HEK293T (cell line): ENCODE measurements at regions not wholly inside any gene's neighbourhood (a gene's known extent, or its start where the extent isn't known, plus 50 kb on each side); places are given as distances from the start of the nearest gene placed in this dataset.

Experiments
- BHLHE40 ChIP-seq: fragments of 450-650 bp; IDR thresholded peaks from 2 replicates; pipeline ENCODE4 v1.6.1; 2016; ENCODE audit warnings: mild to moderate bottlenecking, moderate library complexity, borderline replicate concordance
- CTBP1 ChIP-seq: fragments of 450-650 bp; IDR thresholded peaks from 2 replicates; pipeline ENCODE4 v1.6.1; 2016; ENCODE audit warnings: borderline replicate concordance
- FOXA1 ChIP-seq: fragments of 450-650 bp; IDR thresholded peaks from 2 replicates; pipeline ENCODE4 v1.6.1; 2016; ENCODE audit warnings: mild to moderate bottlenecking
- FOXM1 ChIP-seq: fragments of 450-650 bp; IDR thresholded peaks from 2 replicates; pipeline ENCODE4 v1.6.1; 2017; ENCODE audit warnings: mild to moderate bottlenecking, borderline replicate concordance
- NFRKB ChIP-seq: fragments of 450-650 bp; IDR thresholded peaks from 2 replicates; pipeline ENCODE4 v1.6.1; 2016; ENCODE audit warnings: mild to moderate bottlenecking, moderate library complexity
- SUZ12 ChIP-seq: fragments of 450-650 bp; IDR thresholded peaks from 2 replicates; pipeline ENCODE4 v1.6.1; 2016; ENCODE audit warnings: mild to moderate bottlenecking

DNA sequence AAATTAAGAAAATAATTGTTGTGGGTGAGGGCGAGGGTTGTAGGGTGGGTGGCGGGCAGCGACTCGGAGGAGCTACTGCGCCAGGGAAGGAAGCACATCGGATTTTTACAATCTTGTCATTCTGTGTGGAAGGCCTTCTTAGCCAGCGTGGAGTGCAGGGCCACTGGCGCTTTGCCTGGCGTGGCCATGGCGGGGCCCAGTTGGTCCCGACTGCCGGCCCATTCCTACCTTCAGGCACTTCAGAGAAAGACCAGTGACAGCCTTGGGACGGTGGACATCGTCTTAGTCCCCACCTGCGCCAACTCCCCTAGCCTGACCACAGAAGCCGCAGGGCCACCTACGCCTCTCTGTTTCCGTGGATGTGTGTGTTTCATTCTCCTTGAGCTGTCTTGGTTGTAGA lies 136.9 kb upstream of the NEGR1 start:
- no peak for TF ChIP-seq BHLHE40
- TF ChIP-seq NFRKB, result no peak
- TF ChIP-seq SUZ12, result no peak
- no peak for TF ChIP-seq CTBP1
- no peak for TF ChIP-seq FOXM1
- no peak for TF ChIP-seq FOXA1
